Neural cell (in vitro differentiated cells): ENCODE measurements at regions not wholly inside any gene's neighbourhood (a gene's known extent, or its start where the extent isn't known, plus 50 kb on each side); places are given as distances from the start of the nearest gene placed in this dataset.

Source experiments
- H2AFZ ChIP-seq: fragments of 200-600, 300-800 bp; sonication (generic), shearing (Covaris generic); 2 replicates; pipeline ENCODE4 v1.6.0; 2014; ENCODE audit warnings: low read depth, mild to moderate bottlenecking, antibody characterized with exemption, low read length, moderate library complexity
- H3F3A ChIP-seq: fragments of 200-600 bp; shearing (Covaris generic); 2 replicates; pipeline ENCODE4 v1.6.1; 2016; ENCODE audit warnings: mild to moderate bottlenecking, moderate library complexity, mixed read lengths, antibody characterized with exemption, low read length; ENCODE audit not compliant: insufficient read depth, poor library complexity, severe bottlenecking
- H3K27ac ChIP-seq: fragments of 200-600, 300-800 bp; sonication (generic), shearing (Covaris generic); 2 replicates; pipeline ENCODE4 v1.5.1; 2014; ENCODE audit warnings: mild to moderate bottlenecking, low read length, moderate library complexity
- H3K27me3 ChIP-seq: fragments of 300-800, 200-600 bp; sonication (generic), shearing (Covaris generic); 2 replicates; pipeline ENCODE4 v1.6.0; 2014; ENCODE audit warnings: mild to moderate bottlenecking, low read depth, low read length, moderate library complexity; ENCODE audit not compliant: insufficient read depth
- H3K36me3 ChIP-seq: fragments of 300-800, 200-600 bp; sonication (generic), shearing (Covaris generic); 2 replicates; pipeline ENCODE4 v1.5.1; 2014; ENCODE audit warnings: mild to moderate bottlenecking, antibody characterized with exemption, low read length, moderate library complexity; ENCODE audit not compliant: insufficient read depth
- H3K4me2 ChIP-seq: fragments of 300-800, 200-600 bp; sonication (generic), shearing (Covaris generic); 2 replicates; pipeline ENCODE4 v1.6.0; 2014; ENCODE audit warnings: mild to moderate bottlenecking, low read length
- H3K4me3 ChIP-seq: fragments of 300-800, 200-600 bp; sonication (generic), shearing (Covaris generic); 2 replicates; pipeline ENCODE4 v1.5.1; 2014; ENCODE audit warnings: mild to moderate bottlenecking, low read length, moderate library complexity
- H3K79me2 ChIP-seq: fragments of 200-600 bp; shearing (Covaris generic); replicated peaks from 2 replicates; pipeline ENCODE4 v1.6.0; 2014; ENCODE audit warnings: mild to moderate bottlenecking, low read length, moderate library complexity; ENCODE audit not compliant: insufficient read depth
- H3K9ac ChIP-seq: fragments of 300-800, 200-600 bp; sonication (generic), shearing (Covaris generic); 2 replicates; pipeline ENCODE4 v1.6.1; 2016; ENCODE audit warnings: mild to moderate bottlenecking, low read length, mixed read lengths
- H3K9me2 ChIP-seq: fragments of 200-600 bp; shearing (Covaris generic); 2 replicates; pipeline ENCODE4 v1.6.1; 2016; ENCODE audit warnings: mild to moderate bottlenecking, low read length, mixed read lengths; ENCODE audit not compliant: insufficient read depth
- H3K9me3 ChIP-seq: fragments of 200-600, 300-800 bp; sonication (generic), shearing (Covaris generic); 2 replicates; pipeline ENCODE4 v1.6.1; 2016; ENCODE audit warnings: mild to moderate bottlenecking, mixed run types, low read length, moderate library complexity, mixed read lengths
- H4K20me1 ChIP-seq: fragments of 200-600 bp; shearing (Covaris generic); 2 replicates; pipeline ENCODE4 v1.6.1; 2016; ENCODE audit warnings: mild to moderate bottlenecking, mixed run types; ENCODE audit not compliant: insufficient read depth
- EP300 ChIP-seq: fragments of 450-650 bp; conservative IDR thresholded peaks from 2 replicates; pipeline ENCODE4 v1.6.1; 2014; ENCODE audit warnings: antibody characterized with exemption, mild to moderate bottlenecking, moderate library complexity; ENCODE audit not compliant: poor library complexity, severe bottlenecking
- EZH2 ChIP-seq: fragments of 200-600, 300-800 bp; shearing (Covaris generic), sonication (generic); IDR thresholded peaks from 2 replicates; pipeline ENCODE4 v1.6.1; 2014; ENCODE audit warnings: antibody characterized with exemption, low read length, borderline replicate concordance, mild to moderate bottlenecking; ENCODE audit not compliant: insufficient read depth, poor library complexity, severe bottlenecking
- MXI1 ChIP-seq: fragments of 450-650 bp; conservative IDR thresholded peaks from 2 replicates; pipeline ENCODE4 v1.6.1; 2014; ENCODE audit warnings: antibody characterized with exemption, mild to moderate bottlenecking; ENCODE audit not compliant: poor library complexity, severe bottlenecking
- POLR2AphosphoS5 ChIP-seq: IDR thresholded peaks from 2 replicates; pipeline ENCODE4 v1.6.1; 2012
- RAD21 ChIP-seq: fragments of 450-650 bp; conservative IDR thresholded peaks from 2 replicates; pipeline ENCODE4 v1.6.1; 2014; ENCODE audit warnings: antibody characterized with exemption, mild to moderate bottlenecking, moderate library complexity
- SMC3 ChIP-seq: fragments of 450-650 bp; conservative IDR thresholded peaks from 2 replicates; pipeline ENCODE4 v1.6.1; 2014; ENCODE audit warnings: antibody characterized with exemption, mild to moderate bottlenecking, moderate library complexity; ENCODE audit not compliant: poor library complexity
- TAF1 ChIP-seq: IDR thresholded peaks from 2 replicates; pipeline ENCODE4 v1.6.1; 2012; ENCODE audit warnings: low read depth
- TF ChIP-seq, protein P1 (sequence below): fragments of 450-650 bp; IDR thresholded peaks from 2 replicates; pipeline ENCODE4 v1.5.1; 2014; ENCODE audit warnings: antibody characterized with exemption, mild to moderate bottlenecking, moderate library complexity; ENCODE audit not compliant: poor library complexity, severe bottlenecking
- TF ChIP-seq, protein P2 (sequence below): IDR thresholded peaks from 2 replicates; pipeline ENCODE4 v1.6.1; 2012; ENCODE audit warnings: borderline replicate concordance

DNA sequence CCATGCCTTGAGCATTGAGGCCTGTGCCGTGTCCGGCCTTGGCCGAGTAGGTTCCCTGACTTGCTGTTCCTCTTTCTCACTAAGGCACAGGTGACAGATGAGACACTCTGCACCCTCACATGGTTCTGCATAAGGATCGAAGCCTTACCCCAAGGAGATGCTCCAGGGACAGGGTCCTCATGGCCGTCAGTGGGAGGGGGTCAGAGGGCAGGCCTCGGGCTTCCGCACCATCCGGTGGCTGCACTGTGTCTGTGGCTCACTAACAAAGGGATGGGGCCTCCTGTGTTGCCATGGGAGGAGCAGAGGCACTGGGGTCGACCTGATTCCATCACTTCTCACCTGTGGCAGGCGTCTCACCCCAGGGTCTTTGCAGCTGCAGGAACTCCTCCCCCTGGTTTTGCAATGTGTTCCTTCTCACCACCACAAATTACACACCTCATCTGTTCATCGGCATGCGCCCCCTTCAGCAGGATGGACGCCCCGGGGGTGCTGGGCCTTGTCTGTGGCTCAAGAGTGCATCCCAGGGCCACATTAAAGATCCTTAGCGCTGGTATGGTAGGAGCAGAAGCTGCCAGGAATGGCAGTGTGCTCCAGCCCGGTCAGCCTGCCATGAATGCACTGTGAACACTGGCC is 113.3 kb upstream of the SOX1 start:
- H3K9me2 ChIP-seq: no peaks in the 10 kb centered on the region
- TF ChIP-seq EZH2 (no peak), TAF1 (no peak), SMC3 (no peak), MXI1 (no peak), RAD21 (no peak), POLR2AphosphoS5 (no peak), EP300 (no peak)
- TF ChIP-seq, protein P1, sequence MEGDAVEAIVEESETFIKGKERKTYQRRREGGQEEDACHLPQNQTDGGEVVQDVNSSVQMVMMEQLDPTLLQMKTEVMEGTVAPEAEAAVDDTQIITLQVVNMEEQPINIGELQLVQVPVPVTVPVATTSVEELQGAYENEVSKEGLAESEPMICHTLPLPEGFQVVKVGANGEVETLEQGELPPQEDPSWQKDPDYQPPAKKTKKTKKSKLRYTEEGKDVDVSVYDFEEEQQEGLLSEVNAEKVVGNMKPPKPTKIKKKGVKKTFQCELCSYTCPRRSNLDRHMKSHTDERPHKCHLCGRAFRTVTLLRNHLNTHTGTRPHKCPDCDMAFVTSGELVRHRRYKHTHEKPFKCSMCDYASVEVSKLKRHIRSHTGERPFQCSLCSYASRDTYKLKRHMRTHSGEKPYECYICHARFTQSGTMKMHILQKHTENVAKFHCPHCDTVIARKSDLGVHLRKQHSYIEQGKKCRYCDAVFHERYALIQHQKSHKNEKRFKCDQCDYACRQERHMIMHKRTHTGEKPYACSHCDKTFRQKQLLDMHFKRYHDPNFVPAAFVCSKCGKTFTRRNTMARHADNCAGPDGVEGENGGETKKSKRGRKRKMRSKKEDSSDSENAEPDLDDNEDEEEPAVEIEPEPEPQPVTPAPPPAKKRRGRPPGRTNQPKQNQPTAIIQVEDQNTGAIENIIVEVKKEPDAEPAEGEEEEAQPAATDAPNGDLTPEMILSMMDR: no peak
- TF ChIP-seq, protein P2, sequence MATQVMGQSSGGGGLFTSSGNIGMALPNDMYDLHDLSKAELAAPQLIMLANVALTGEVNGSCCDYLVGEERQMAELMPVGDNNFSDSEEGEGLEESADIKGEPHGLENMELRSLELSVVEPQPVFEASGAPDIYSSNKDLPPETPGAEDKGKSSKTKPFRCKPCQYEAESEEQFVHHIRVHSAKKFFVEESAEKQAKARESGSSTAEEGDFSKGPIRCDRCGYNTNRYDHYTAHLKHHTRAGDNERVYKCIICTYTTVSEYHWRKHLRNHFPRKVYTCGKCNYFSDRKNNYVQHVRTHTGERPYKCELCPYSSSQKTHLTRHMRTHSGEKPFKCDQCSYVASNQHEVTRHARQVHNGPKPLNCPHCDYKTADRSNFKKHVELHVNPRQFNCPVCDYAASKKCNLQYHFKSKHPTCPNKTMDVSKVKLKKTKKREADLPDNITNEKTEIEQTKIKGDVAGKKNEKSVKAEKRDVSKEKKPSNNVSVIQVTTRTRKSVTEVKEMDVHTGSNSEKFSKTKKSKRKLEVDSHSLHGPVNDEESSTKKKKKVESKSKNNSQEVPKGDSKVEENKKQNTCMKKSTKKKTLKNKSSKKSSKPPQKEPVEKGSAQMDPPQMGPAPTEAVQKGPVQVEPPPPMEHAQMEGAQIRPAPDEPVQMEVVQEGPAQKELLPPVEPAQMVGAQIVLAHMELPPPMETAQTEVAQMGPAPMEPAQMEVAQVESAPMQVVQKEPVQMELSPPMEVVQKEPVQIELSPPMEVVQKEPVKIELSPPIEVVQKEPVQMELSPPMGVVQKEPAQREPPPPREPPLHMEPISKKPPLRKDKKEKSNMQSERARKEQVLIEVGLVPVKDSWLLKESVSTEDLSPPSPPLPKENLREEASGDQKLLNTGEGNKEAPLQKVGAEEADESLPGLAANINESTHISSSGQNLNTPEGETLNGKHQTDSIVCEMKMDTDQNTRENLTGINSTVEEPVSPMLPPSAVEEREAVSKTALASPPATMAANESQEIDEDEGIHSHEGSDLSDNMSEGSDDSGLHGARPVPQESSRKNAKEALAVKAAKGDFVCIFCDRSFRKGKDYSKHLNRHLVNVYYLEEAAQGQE: no peak
- H3K79me2 ChIP-seq: no peaks in the 10 kb centered on the region
- no peaks in the 10 kb centered on the region for H3K36me3 ChIP-seq
- no peaks in the 10 kb centered on the region for H3K9me3 ChIP-seq
- no peak overlapping the region for H3K27ac ChIP-seq
- no peak overlapping the region for H3K4me3 ChIP-seq
- no peaks in the 10 kb centered on the region for H4K20me1 ChIP-seq
- no peak overlapping the region for H2AFZ ChIP-seq
- no peaks in the 10 kb centered on the region for H3F3A ChIP-seq
- H3K9ac ChIP-seq: no peak overlapping the region
- no peaks in the 10 kb centered on the region for H3K27me3 ChIP-seq
- no peak overlapping the region for H3K4me2 ChIP-seq

DNA sequence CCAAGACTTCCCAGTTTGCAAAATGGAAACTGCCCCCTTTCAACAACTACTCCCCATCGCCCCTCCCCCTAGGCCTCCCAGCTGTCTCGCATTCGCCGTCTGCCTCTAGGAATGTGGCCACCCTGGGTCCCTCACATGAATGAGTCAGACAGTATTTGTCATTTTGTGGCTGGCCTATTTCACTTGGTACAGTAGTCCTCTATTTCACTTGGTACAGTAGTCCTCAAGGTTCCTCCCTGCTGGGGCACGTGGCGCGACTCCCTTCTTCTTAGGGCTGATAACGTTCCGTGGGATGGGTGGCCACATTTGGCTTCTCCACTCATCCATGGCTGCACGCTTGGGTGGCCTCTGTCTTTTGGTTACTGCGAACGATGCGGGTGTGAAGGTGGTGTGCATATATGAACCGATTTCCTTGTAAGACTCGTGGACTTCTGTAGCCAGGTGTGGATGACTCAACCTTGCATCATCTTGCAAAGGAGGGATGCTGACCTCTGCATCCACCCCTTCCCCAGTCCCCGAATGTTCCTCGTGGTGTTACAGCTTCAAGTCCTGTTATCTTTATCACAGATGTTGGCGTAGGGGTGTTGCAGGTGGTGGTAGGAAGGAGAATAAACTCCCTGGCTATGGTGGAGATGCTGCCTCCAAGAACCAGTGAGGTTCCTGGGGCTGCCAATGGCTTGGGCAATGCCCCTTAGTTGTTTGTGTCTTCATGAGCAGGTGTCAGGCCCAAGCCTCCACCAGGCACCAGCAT is 112.1 kb upstream of the SOX1 start:
- Histone ChIP-seq H3K27me3 (no peaks in the 10 kb centered on the region), H3K4me2 (no peak overlapping the region), H2AFZ (no peak overlapping the region), H3K4me3 (no peak overlapping the region), H3K36me3 (no peaks in the 10 kb centered on the region), H3F3A (no peaks in the 10 kb centered on the region), H3K27ac (no peak overlapping the region), H3K79me2 (no peaks in the 10 kb centered on the region), H3K9me2 (no peaks in the 10 kb centered on the region), H3K9me3 (no peaks in the 10 kb centered on the region), H3K9ac (no peak overlapping the region), H4K20me1 (no peaks in the 10 kb centered on the region)
- no peak for TF ChIP-seq EZH2
- no peak for TF ChIP-seq POLR2AphosphoS5
- TF ChIP-seq, protein P2: no peak
- TF ChIP-seq, protein P1: no peak
- TF ChIP-seq MXI1: no peak
- no peak for TF ChIP-seq TAF1
- TF ChIP-seq RAD21: no peak
- TF ChIP-seq SMC3: no peak
